Hepatocyte (in vitro differentiated cells): ENCODE measurements at regions not wholly inside any gene's neighbourhood (a gene's known extent, or its start where the extent isn't known, plus 50 kb on each side); places are given as distances from the start of the nearest gene placed in this dataset.

Experiments used
- DNase-seq: peaks from one replicate; pipeline ENCODE4 v3.0.0-alpha.2; 2016; ENCODE audit warnings: low spot score
- H2AFZ ChIP-seq: fragments of 200-600 bp; sonication (generic); 2 replicates; pipeline ENCODE4 v1.6.0; 2016; ENCODE audit warnings: antibody characterized with exemption, mild to moderate bottlenecking
- H3K27ac ChIP-seq: fragments of 200-600 bp; sonication (generic); 2 replicates; pipeline ENCODE4 v1.5.1; 2016; ENCODE audit warnings: mild to moderate bottlenecking
- H3K27me3 ChIP-seq: fragments of 200-600 bp; sonication (generic); 2 replicates; pipeline ENCODE4 v1.6.1; 2016
- H3K36me3 ChIP-seq: fragments of 200-600 bp; sonication (generic); replicated peaks from 2 replicates; pipeline ENCODE4 v1.5.1; 2016; ENCODE audit warnings: low read depth; ENCODE audit not compliant: insufficient read depth
- H3K4me1 ChIP-seq: fragments of 200-600 bp; sonication (generic); 2 replicates; pipeline ENCODE4 v1.5.1; 2016; ENCODE audit warnings: mild to moderate bottlenecking, moderate library complexity; ENCODE audit not compliant: insufficient read depth
- H3K4me2 ChIP-seq: fragments of 200-600 bp; sonication (generic); 2 replicates; pipeline ENCODE4 v1.6.0; 2016
- H3K4me3 ChIP-seq: fragments of 200-600 bp; sonication (generic); 2 replicates; pipeline ENCODE4 v1.5.1; 2016; ENCODE audit warnings: mild to moderate bottlenecking
- H3K79me2 ChIP-seq: fragments of 200-600 bp; sonication (generic); 2 replicates; pipeline ENCODE4 v1.6.0; 2017; ENCODE audit warnings: mild to moderate bottlenecking
- H3K9me2 ChIP-seq: fragments of 200-600 bp; sonication (generic); replicated peaks from 2 replicates; pipeline ENCODE4 v1.6.0; 2017; ENCODE audit warnings: mild to moderate bottlenecking; ENCODE audit not compliant: insufficient read depth
- H3K9me3 ChIP-seq: fragments of 200-600 bp; sonication (generic); 2 replicates; pipeline ENCODE4 v1.5.1; 2016; ENCODE audit warnings: low read depth, mild to moderate bottlenecking
- H4K20me1 ChIP-seq: fragments of 200-600 bp; sonication (generic); 2 replicates; pipeline ENCODE4 v1.6.0; 2016; ENCODE audit warnings: mild to moderate bottlenecking; ENCODE audit not compliant: insufficient read depth, poor library complexity, severe bottlenecking
- EZH2 ChIP-seq: fragments of 200-600 bp; sonication (generic); IDR thresholded peaks from 2 replicates; pipeline ENCODE4 v1.6.1; 2016; ENCODE audit warnings: antibody characterized with exemption, mild to moderate bottlenecking, borderline replicate concordance
- EZH2phosphoT487 ChIP-seq: fragments of 200-600 bp; sonication (generic); IDR thresholded peaks from one replicate; pipeline ENCODE4 v1.6.1; 2018; ENCODE audit warnings: antibody characterized with exemption, mild to moderate bottlenecking, low read depth, moderate library complexity; ENCODE audit not compliant: unreplicated experiment, severe bottlenecking
- WGBS: methylation state at CpG from one replicate; pipeline ENCODE4 v1.1.6; 2016; ENCODE audit warnings: low lambda C conversion rate; ENCODE audit errors: missing lambda C conversion rate; 5-methylcytosine and 5-hydroxymethylcytosine counted together
- TF ChIP-seq, protein P1 (sequence below): fragments of 200-600 bp; sonication (generic); IDR thresholded peaks from 2 replicates; pipeline ENCODE4 v1.5.1; 2016; ENCODE audit warnings: antibody characterized with exemption, mild to moderate bottlenecking; ENCODE audit not compliant: poor library complexity

DNA sequence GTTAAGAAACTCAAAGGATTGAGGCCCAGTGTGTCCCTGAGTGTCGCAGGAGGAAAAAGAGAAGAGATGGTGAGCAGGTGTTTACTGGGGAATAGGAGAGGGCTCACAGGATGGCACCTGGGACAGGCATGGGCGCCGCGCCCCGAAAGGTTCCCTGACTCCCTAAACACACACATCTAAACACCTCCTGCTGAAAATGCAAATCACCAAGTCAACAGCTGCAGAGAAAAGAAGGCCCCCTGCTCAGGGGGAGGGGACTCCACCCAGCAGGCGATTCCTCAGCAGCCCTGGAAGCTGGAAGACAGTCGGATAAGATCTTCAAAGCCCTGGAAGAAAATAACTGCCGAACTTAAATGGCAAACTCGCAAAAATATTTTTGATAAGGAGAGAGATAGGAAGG lies 377.2 kb downstream of the BRD1 start:
- Histone ChIP-seq H3K4me1 (no peaks in the 10 kb centered on the region), H3K27me3 (peaks cover 45% of the 10 kb centered on the region), H3K4me3 (no peak overlapping the region), H2AFZ (no peak overlapping the region), H3K36me3 (no peaks in the 10 kb centered on the region), H3K79me2 (no peaks in the 10 kb centered on the region), H3K4me2 (peak overlapping the region; percentile 17), H3K9me2 (no peaks in the 10 kb centered on the region), H4K20me1 (no peaks in the 10 kb centered on the region), H3K9me3 (no peaks in the 10 kb centered on the region), H3K27ac (no peak overlapping the region)
- no peak for DNase-seq
- WGBS = 2% methylated on average over 9 of the region's 9 CpGs
- TF ChIP-seq EZH2 = peak; percentile 53
- TF ChIP-seq, protein P1, sequence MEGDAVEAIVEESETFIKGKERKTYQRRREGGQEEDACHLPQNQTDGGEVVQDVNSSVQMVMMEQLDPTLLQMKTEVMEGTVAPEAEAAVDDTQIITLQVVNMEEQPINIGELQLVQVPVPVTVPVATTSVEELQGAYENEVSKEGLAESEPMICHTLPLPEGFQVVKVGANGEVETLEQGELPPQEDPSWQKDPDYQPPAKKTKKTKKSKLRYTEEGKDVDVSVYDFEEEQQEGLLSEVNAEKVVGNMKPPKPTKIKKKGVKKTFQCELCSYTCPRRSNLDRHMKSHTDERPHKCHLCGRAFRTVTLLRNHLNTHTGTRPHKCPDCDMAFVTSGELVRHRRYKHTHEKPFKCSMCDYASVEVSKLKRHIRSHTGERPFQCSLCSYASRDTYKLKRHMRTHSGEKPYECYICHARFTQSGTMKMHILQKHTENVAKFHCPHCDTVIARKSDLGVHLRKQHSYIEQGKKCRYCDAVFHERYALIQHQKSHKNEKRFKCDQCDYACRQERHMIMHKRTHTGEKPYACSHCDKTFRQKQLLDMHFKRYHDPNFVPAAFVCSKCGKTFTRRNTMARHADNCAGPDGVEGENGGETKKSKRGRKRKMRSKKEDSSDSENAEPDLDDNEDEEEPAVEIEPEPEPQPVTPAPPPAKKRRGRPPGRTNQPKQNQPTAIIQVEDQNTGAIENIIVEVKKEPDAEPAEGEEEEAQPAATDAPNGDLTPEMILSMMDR = no peak

DNA sequence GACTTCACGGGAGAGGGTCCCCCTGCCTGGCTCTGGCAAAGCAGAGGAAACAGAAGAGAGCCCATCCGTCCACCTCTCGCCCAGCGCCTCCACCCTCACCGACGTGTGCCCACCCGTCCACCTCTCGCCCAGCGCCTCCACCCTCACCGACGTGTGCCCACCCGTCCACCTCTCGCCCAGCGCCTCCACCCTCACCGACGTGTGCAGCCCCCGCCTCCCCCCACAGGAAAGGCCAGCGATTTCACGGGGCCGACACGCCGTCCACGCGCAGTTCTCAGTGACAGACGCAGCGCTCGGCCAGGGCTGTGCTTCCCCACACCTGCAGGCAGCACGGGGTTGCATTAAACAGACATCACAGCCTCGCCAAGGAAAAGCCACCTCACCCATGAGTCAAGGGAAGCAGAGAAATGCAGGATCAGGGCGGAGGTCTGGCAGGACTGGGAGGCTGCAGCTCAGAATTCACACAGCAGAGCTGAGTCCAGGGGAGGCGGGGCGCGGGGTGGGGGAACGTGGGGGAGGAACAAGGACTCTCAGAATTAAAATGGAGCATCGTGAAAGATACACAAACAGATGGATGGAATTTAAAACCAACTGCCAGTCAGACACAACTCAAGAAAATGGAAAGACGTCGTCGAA lies 377.7 kb downstream of the BRD1 start:
- WGBS = 12% methylated on average over 27 of the region's 38 CpGs
- Histone ChIP-seq H3K4me2 (peak overlapping the region; percentile 17), H3K9me3 (no peaks in the 10 kb centered on the region), H3K4me3 (no peak overlapping the region), H3K9me2 (no peaks in the 10 kb centered on the region), H3K79me2 (no peaks in the 10 kb centered on the region), H3K27me3 (peaks cover 45% of the 10 kb centered on the region), H4K20me1 (no peaks in the 10 kb centered on the region), H3K36me3 (no peaks in the 10 kb centered on the region), H3K27ac (no peak overlapping the region), H3K4me1 (no peaks in the 10 kb centered on the region), H2AFZ (no peak overlapping the region)
- DNase-seq = peak; percentile 30
- no peak for TF ChIP-seq EZH2phosphoT487
- TF ChIP-seq EZH2 = no peak
- TF ChIP-seq, protein P1 = no peak

DNA sequence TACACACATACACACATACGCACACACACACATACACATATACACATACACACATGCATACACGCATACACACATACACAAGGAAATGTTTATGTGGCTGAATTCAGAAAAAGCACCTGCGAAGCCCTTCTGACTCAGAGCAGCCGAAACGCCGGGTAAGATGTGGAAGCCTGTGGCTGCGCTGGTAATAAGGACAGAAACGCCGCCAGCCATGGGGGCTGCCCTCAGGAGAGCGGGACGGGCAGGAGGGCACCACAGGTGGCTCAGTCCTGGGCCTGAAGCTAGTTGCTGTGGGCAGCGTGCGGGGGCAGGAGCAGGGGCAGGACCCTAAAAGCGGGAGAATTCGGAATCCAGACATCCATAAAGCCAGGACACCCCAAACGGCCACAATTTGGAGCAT lies 378.3 kb downstream of the BRD1 start:
- Histone ChIP-seq H3K4me2 (no peak overlapping the region), H3K36me3 (no peaks in the 10 kb centered on the region), H3K79me2 (no peaks in the 10 kb centered on the region), H3K4me1 (no peaks in the 10 kb centered on the region), H3K9me2 (no peaks in the 10 kb centered on the region), H3K4me3 (no peak overlapping the region), H2AFZ (no peak overlapping the region), H4K20me1 (no peaks in the 10 kb centered on the region), H3K27ac (no peak overlapping the region), H3K27me3 (peaks cover 45% of the 10 kb centered on the region), H3K9me3 (no peaks in the 10 kb centered on the region)
- no peak for DNase-seq
- WGBS = 63% methylated on average over 14 of the region's 16 CpGs
- TF ChIP-seq EZH2 (no peak), EZH2phosphoT487 (no peak)
- TF ChIP-seq, protein P1 = no peak

DNA sequence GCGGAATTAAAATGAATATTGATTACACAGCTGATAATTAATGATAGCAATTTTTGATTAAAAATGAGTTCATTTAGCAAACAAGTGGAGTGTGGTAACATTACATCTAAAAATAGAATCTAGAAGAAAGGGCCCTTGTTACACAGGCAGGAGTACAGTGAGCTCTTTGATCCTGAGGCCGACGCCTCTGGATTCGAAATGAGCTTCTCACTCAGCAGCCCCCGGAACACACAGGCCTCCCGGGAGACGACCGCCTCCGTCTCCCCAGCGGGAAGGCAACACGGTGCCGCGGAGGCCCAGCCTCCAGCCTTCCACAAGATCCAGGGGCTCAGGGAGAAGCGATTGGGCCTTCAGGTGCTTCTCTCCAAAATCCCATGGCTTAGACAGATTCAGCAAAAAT lies 379.1 kb downstream of the BRD1 start:
- Histone ChIP-seq H3K4me1 (no peaks in the 10 kb centered on the region), H4K20me1 (no peaks in the 10 kb centered on the region), H3K27ac (no peak overlapping the region), H2AFZ (no peak overlapping the region), H3K79me2 (no peaks in the 10 kb centered on the region), H3K27me3 (peaks cover 45% of the 10 kb centered on the region), H3K9me2 (no peaks in the 10 kb centered on the region), H3K9me3 (no peaks in the 10 kb centered on the region), H3K4me3 (no peak overlapping the region), H3K36me3 (no peaks in the 10 kb centered on the region), H3K4me2 (no peak overlapping the region)
- DNase-seq = no peak
- WGBS = 74% methylated on average over 14 of the region's 14 CpGs
- TF ChIP-seq, protein P1 = no peak
- TF ChIP-seq EZH2 = no peak
- no peak for TF ChIP-seq EZH2phosphoT487
